GM10266 (cell line): ENCODE measurements at regions not wholly inside any gene's neighbourhood (a gene's known extent, or its start where the extent isn't known, plus 50 kb on each side); places are given as distances from the start of the nearest gene placed in this dataset.

ENCODE experiments used
- DNase-seq: peaks from one replicate; pipeline ENCODE4 v3.0.0; 2012; ENCODE audit errors: extremely low spot score
- CTCF ChIP-seq: IDR thresholded peaks from 2 replicates; pipeline ENCODE4 v1.5.1; 2012; ENCODE audit warnings: mild to moderate bottlenecking, low read depth; ENCODE audit not compliant: control insufficient read depth, insufficient read depth; ENCODE audit errors: missing control alignments

DNA sequence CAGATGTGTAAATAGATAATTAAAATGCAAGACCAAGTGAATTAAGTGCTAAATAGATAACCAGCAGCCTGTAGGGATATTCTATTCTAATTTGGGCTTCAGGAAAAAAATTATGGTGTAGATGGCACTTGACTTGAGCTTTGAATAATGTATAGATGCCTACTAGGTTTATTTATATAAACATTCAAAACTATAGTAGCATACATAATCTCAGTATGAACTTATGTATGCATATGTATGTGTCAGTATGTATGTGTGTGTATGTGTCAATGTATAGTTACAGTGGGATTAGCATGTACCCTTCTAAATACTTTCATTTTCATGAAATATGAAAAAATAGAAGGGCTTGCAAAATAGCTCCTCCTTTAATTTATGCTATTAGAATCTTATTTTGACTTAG is 207.3 kb upstream of the PPP1R3A start:
- TF ChIP-seq CTCF: no peak
- no peak for DNase-seq

GRCh38 chr7:114112806-114113205 is 194.0 kb upstream of the PPP1R3A start:
- TF ChIP-seq CTCF: no peak
- DNase-seq: no peak

DNA sequence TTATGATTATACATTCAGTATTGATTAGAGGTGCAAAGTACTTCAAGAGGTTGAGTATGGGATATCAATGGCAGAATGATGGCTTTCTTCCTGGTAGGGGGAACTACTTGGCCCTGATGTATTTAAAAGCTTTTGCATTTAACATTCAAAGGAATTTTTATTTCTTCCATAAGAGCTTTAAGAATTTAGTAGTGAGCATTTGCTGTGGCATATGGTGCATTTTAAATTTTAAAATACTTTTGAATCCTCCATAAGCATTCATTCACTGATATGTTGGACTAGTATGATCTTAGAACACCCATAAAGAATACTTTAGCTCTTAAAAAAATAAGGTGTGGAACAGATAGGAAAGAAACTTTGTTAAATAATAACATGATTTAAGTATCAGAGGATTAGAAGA is 191.9 kb upstream of the PPP1R3A start:
- no peak for DNase-seq
- no peak for TF ChIP-seq CTCF

GRCh38 chr7:114109721-114110120 is 190.9 kb upstream of the PPP1R3A start:
- no peak for DNase-seq
- TF ChIP-seq CTCF: no peak

GRCh38 chr7:114109304-114109703 is 190.5 kb upstream of the PPP1R3A start:
- no peak for DNase-seq
- TF ChIP-seq CTCF: no peak

- TF ChIP-seq CTCF: no peak
- no peak for DNase-seq
Observed at GRCh38 chr7:114108510-114108909, 189.7 kb upstream of the PPP1R3A start.

DNA sequence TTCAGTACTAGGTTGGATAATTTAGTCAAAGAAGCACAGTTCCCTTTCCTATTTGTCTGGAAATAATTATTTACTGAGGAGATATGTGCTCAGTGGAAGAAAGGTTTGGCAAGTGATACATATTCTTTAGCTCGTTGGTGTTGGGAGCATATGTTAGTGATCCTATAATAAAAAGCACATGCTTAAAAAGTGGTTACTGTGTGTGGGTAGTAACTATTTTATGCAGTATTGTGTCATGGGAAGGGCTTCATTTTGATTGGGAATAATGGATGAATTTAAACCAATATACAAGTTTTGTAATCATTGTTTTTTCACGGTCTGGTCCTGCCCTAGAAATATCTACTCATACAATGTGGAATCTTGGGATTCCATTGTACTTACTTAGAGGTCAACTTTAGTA is 188.7 kb upstream of the PPP1R3A start:
- no peak for TF ChIP-seq CTCF
- DNase-seq: no peak
